ENCODE measurements at regions not wholly inside any gene's neighbourhood (a gene's known extent, or its start where the extent isn't known, plus 50 kb on each side); places are given as distances from the start of the nearest gene placed in this dataset.

GRCh38 chr2:8540552-8541055 lies 141.3 kb upstream of the ID2 start:
- Histone ChIP-seq H3K36me3 (ENCODE audit: control insufficient read depth, insufficient read depth, low read length) (no peaks in the 10 kb centered on the region), H3K9me3 (ENCODE audit: control insufficient read depth, low read length) (no peaks in the 10 kb centered on the region), H3K27me3 (replicated peaks; ENCODE audit: control insufficient read depth, insufficient read depth, low read length, poor library complexity, severe bottlenecking) (no peaks in the 10 kb centered on the region), H3K4me3 (ENCODE audit: insufficient read depth, low read depth, low read length, poor library complexity, severe bottlenecking) (no peak overlapping the region), H3K4me1 (ENCODE audit: control insufficient read depth, insufficient read depth, low read length, poor library complexity, severe bottlenecking) (peaks cover 62% of the 10 kb centered on the region), H3K27ac (ENCODE audit: insufficient read depth, low read length, poor library complexity, severe bottlenecking) (no peak overlapping the region)
- no peak for DNase-seq

- Histone ChIP-seq H3K4me1 (ENCODE audit: control insufficient read depth, insufficient read depth, low read length, poor library complexity, severe bottlenecking) (peaks cover 58% of the 10 kb centered on the region), H3K4me3 (ENCODE audit: insufficient read depth, low read depth, low read length, poor library complexity, severe bottlenecking) (no peak overlapping the region), H3K36me3 (ENCODE audit: control insufficient read depth, insufficient read depth, low read length) (no peaks in the 10 kb centered on the region), H3K27me3 (replicated peaks; ENCODE audit: control insufficient read depth, insufficient read depth, low read length, poor library complexity, severe bottlenecking) (no peaks in the 10 kb centered on the region), H3K9me3 (ENCODE audit: control insufficient read depth, low read length) (no peaks in the 10 kb centered on the region), H3K27ac (ENCODE audit: insufficient read depth, low read length, poor library complexity, severe bottlenecking) (no peak overlapping the region)
- no peak for DNase-seq
These were observed 140.6 kb upstream of the ID2 start for GRCh38 chr2:8541223-8541622.

GRCh38 chr2:8541636-8542035 lies 140.2 kb upstream of the ID2 start:
- Histone ChIP-seq H3K9me3 (ENCODE audit: control insufficient read depth, low read length) (no peaks in the 10 kb centered on the region), H3K27ac (ENCODE audit: insufficient read depth, low read length, poor library complexity, severe bottlenecking) (no peak overlapping the region), H3K4me3 (ENCODE audit: insufficient read depth, low read depth, low read length, poor library complexity, severe bottlenecking) (no peak overlapping the region), H3K27me3 (replicated peaks; ENCODE audit: control insufficient read depth, insufficient read depth, low read length, poor library complexity, severe bottlenecking) (no peaks in the 10 kb centered on the region), H3K4me1 (ENCODE audit: control insufficient read depth, insufficient read depth, low read length, poor library complexity, severe bottlenecking) (peaks cover 58% of the 10 kb centered on the region), H3K36me3 (ENCODE audit: control insufficient read depth, insufficient read depth, low read length) (no peaks in the 10 kb centered on the region)
- no peak for DNase-seq

- DNase-seq, result no peak
These were observed 139.3 kb upstream of the ID2 start for GRCh38 chr2:8542381-8543059.

GRCh38 chr2:8543060-8543382 lies 138.8 kb upstream of the ID2 start:
- H3K9me3 ChIP-seq (ENCODE audit: control insufficient read depth, low read length), result no peaks in the 10 kb centered on the region
- H3K4me1 ChIP-seq (ENCODE audit: control insufficient read depth, insufficient read depth, low read length, poor library complexity, severe bottlenecking), result peaks cover 58% of the 10 kb centered on the region
- H3K4me3 ChIP-seq (ENCODE audit: insufficient read depth, low read depth, low read length, poor library complexity, severe bottlenecking), result no peak overlapping the region
- no peaks in the 10 kb centered on the region for H3K36me3 ChIP-seq (ENCODE audit: control insufficient read depth, insufficient read depth, low read length)
- no peaks in the 10 kb centered on the region for H3K27me3 ChIP-seq (replicated peaks; ENCODE audit: control insufficient read depth, insufficient read depth, low read length, poor library complexity, severe bottlenecking)
- DNase-seq, result peak in 2 of 3 donors; percentile 43 to 60
- peak overlapping the region; percentile 75 for H3K27ac ChIP-seq (ENCODE audit: insufficient read depth, low read length, poor library complexity, severe bottlenecking)

More at GRCh38 chr2:8542381-8543059, 139.3 kb upstream of the ID2 start:
- Histone ChIP-seq H3K9me3 (ENCODE audit: control insufficient read depth, low read length) (no peaks in the 10 kb centered on the region), H3K4me1 (ENCODE audit: control insufficient read depth, insufficient read depth, low read length, poor library complexity, severe bottlenecking) (peaks cover 58% of the 10 kb centered on the region), H3K27ac (ENCODE audit: insufficient read depth, low read length, poor library complexity, severe bottlenecking) (peak overlapping the region; percentile 75), H3K4me3 (ENCODE audit: insufficient read depth, low read depth, low read length, poor library complexity, severe bottlenecking) (no peak overlapping the region), H3K27me3 (replicated peaks; ENCODE audit: control insufficient read depth, insufficient read depth, low read length, poor library complexity, severe bottlenecking) (no peaks in the 10 kb centered on the region), H3K36me3 (ENCODE audit: control insufficient read depth, insufficient read depth, low read length) (no peaks in the 10 kb centered on the region)

GRCh38 chr2:8543383-8544170 lies 138.3 kb upstream of the ID2 start:
- peaks cover 58% of the 10 kb centered on the region for H3K4me1 ChIP-seq (ENCODE audit: control insufficient read depth, insufficient read depth, low read length, poor library complexity, severe bottlenecking)
- no peaks in the 10 kb centered on the region for H3K36me3 ChIP-seq (ENCODE audit: control insufficient read depth, insufficient read depth, low read length)
- H3K27ac ChIP-seq (ENCODE audit: insufficient read depth, low read length, poor library complexity, severe bottlenecking), result peak overlapping the region; percentile 75
- no peaks in the 10 kb centered on the region for H3K27me3 ChIP-seq (replicated peaks; ENCODE audit: control insufficient read depth, insufficient read depth, low read length, poor library complexity, severe bottlenecking)
- peak overlapping the region; percentile 33 for H3K4me3 ChIP-seq (ENCODE audit: insufficient read depth, low read depth, low read length, poor library complexity, severe bottlenecking)
- no peaks in the 10 kb centered on the region for H3K9me3 ChIP-seq (ENCODE audit: control insufficient read depth, low read length)
- DNase-seq, result peak; percentile 29 to 57 (median 46)

GRCh38 chr2:8544171-8544785 lies 137.6 kb upstream of the ID2 start:
- Histone ChIP-seq H3K4me1 (ENCODE audit: control insufficient read depth, insufficient read depth, low read length, poor library complexity, severe bottlenecking) (peaks cover 58% of the 10 kb centered on the region), H3K4me3 (ENCODE audit: insufficient read depth, low read depth, low read length, poor library complexity, severe bottlenecking) (no peak overlapping the region), H3K36me3 (ENCODE audit: control insufficient read depth, insufficient read depth, low read length) (no peaks in the 10 kb centered on the region), H3K27me3 (replicated peaks; ENCODE audit: control insufficient read depth, insufficient read depth, low read length, poor library complexity, severe bottlenecking) (no peaks in the 10 kb centered on the region), H3K9me3 (ENCODE audit: control insufficient read depth, low read length) (no peaks in the 10 kb centered on the region), H3K27ac (ENCODE audit: insufficient read depth, low read length, poor library complexity, severe bottlenecking) (peak overlapping the region; percentile 75)
- no peak for DNase-seq

- H3K4me3 ChIP-seq (ENCODE audit: insufficient read depth, low read depth, low read length, poor library complexity, severe bottlenecking), result no peak overlapping the region
- H3K27ac ChIP-seq (ENCODE audit: insufficient read depth, low read length, poor library complexity, severe bottlenecking), result peak overlapping the region; percentile 75
- peak; percentile 73 to 80 (median 74) for DNase-seq
- H3K4me1 ChIP-seq (ENCODE audit: control insufficient read depth, insufficient read depth, low read length, poor library complexity, severe bottlenecking), result peaks cover 53% of the 10 kb centered on the region
- H3K36me3 ChIP-seq (ENCODE audit: control insufficient read depth, insufficient read depth, low read length), result no peaks in the 10 kb centered on the region
- H3K9me3 ChIP-seq (ENCODE audit: control insufficient read depth, low read length), result no peaks in the 10 kb centered on the region
- no peaks in the 10 kb centered on the region for H3K27me3 ChIP-seq (replicated peaks; ENCODE audit: control insufficient read depth, insufficient read depth, low read length, poor library complexity, severe bottlenecking)
These were observed 136.8 kb upstream of the ID2 start for GRCh38 chr2:8544786-8545694.

- Histone ChIP-seq H3K4me1 (ENCODE audit: control insufficient read depth, insufficient read depth, low read length, poor library complexity, severe bottlenecking) (peaks cover 44% of the 10 kb centered on the region), H3K27ac (ENCODE audit: insufficient read depth, low read length, poor library complexity, severe bottlenecking) (peak overlapping the region; percentile 38), H3K27me3 (replicated peaks; ENCODE audit: control insufficient read depth, insufficient read depth, low read length, poor library complexity, severe bottlenecking) (no peaks in the 10 kb centered on the region), H3K4me3 (ENCODE audit: insufficient read depth, low read depth, low read length, poor library complexity, severe bottlenecking) (no peak overlapping the region), H3K36me3 (ENCODE audit: control insufficient read depth, insufficient read depth, low read length) (no peaks in the 10 kb centered on the region), H3K9me3 (ENCODE audit: control insufficient read depth, low read length) (no peaks in the 10 kb centered on the region)
- no peak for DNase-seq
These were observed 135.9 kb upstream of the ID2 start for GRCh38 chr2:8545695-8546611.

Measured in effector memory CD4-positive, alpha-beta T cell (primary cell).